GM10248 (cell line): ENCODE measurements at regions not wholly inside any gene's neighbourhood (a gene's known extent, or its start where the extent isn't known, plus 50 kb on each side); places are given as distances from the start of the nearest gene placed in this dataset.

Source experiments
- CTCF ChIA-PET: fragments of 300-600 bp; sonication (Branson Sonifier 250); formaldehyde crosslinking; extraction: SDS; loops from one replicate; lab custom pipeline; 2021; ENCODE audit warnings: antibody characterized with exemption; lab: Yijun Ruan, JAX
- POLR2A ChIA-PET: fragments of 350-650 bp; sonication (Branson Sonifier 250); formaldehyde crosslinking; extraction: SDS; loops from one replicate; lab custom pipeline; 2020; ENCODE audit warnings: antibody characterized with exemption; lab: Yijun Ruan, JAX
- DNase-seq: peaks from one replicate; pipeline ENCODE4 v3.0.0; 2012; ENCODE audit errors: extremely low spot score
- TF ChIP-seq, protein P1 (sequence below): IDR thresholded peaks from 2 replicates; pipeline ENCODE4 v1.5.1; 2012; ENCODE audit warnings: mild to moderate bottlenecking, low read depth; ENCODE audit errors: extremely low read depth, missing control alignments, control extremely low read depth

DNA sequence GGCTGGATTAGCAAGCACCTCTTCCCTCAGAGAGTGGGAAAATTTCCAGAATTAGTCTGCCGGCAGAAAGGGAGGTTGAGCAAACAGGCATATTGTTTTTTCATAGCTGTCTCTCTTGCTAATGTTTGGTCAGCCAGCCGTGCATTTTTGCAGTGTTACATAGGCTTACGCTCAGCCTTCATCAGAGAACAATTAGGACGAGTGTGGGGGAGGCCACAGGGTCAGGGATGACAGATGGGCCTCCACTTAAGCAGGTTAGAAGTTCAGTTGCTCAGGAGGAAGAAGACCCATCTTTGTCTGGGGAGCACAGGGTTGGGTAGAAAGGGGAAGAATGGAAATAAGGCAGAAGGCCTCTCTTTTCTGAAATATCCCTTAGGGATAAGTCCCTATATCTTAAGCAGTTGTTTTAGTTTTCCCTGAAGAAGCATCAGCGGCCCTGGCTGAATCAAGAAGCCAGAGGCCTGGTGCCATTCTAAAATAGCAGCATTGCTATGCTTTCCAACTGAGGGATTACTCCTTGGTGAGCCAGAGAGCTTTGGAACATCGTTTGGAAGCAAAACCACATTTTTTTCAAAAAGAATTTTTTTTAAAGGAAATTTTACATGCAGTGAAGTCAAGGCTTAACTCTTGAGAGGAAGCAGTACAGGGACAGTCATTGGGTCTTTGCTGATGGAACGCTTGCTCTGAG is 118.8 kb downstream of the SMIM20 start:
- DNase-seq = no peak
- POLR2A ChIA-PET = no interaction called here
- TF ChIP-seq, protein P1, sequence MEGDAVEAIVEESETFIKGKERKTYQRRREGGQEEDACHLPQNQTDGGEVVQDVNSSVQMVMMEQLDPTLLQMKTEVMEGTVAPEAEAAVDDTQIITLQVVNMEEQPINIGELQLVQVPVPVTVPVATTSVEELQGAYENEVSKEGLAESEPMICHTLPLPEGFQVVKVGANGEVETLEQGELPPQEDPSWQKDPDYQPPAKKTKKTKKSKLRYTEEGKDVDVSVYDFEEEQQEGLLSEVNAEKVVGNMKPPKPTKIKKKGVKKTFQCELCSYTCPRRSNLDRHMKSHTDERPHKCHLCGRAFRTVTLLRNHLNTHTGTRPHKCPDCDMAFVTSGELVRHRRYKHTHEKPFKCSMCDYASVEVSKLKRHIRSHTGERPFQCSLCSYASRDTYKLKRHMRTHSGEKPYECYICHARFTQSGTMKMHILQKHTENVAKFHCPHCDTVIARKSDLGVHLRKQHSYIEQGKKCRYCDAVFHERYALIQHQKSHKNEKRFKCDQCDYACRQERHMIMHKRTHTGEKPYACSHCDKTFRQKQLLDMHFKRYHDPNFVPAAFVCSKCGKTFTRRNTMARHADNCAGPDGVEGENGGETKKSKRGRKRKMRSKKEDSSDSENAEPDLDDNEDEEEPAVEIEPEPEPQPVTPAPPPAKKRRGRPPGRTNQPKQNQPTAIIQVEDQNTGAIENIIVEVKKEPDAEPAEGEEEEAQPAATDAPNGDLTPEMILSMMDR = no peak
- CTCF ChIA-PET = interaction anchor here (1.0 to 1.3 kb wide), 3 partner anchors 14 to 378 kb away, joined by 3 to 5 read pairs (median 3); no protein-coding TSS in a partner anchor

DNA sequence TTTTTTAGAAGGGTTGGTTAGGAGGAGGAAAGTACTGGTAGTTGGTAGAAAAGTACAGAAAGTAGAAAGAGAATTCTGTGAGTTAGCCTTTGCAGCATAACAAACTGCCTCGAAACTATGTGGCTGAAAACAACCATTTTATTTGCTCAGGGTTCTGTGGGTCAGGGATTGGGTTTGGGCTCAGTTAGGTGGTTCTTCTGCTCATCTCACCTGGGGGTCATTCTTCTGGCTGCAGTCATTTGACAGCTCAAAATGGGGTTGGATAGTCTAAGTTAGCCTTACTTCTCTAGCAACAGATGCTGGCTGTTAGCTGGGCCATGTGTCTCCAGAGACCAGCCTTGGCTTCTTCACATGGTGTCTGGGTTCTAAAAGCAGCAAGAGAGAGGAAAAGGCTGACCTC is 119.4 kb downstream of the SMIM20 start:
- ChIA-PET CTCF (interaction anchor here (1.0 to 1.4 kb wide), 4 partner anchors 13 to 378 kb away, joined by 3 to 4 read pairs (median 3); no protein-coding TSS in a partner anchor), POLR2A (no interaction called here)
- DNase-seq = no peak
- TF ChIP-seq, protein P1 = no peak

DNA sequence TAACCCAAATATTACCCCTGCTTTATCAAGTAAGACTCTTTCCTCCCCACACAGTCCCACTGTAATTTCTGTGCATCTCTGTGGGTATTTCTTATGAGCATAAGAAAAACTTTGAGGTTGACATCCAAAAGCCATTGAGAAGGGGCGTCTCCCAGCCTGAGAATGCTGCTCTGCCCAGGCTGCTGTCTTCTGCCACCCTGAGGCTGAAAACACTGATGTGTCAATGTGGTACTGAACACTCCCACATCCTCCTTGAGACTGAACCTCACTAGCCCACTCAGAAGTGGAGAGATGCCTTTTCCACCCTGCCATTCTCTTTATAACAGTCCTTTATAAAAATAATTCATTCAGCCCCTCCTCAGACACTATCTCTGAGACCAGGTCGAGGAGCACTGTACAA is 120.8 kb downstream of the SMIM20 start:
- TF ChIP-seq, protein P1 = no peak
- DNase-seq = no peak
- POLR2A ChIA-PET = interaction anchor here (0.6 kb wide), 1 partner anchor 285 kb away, joined by 5 read pairs; no protein-coding TSS in a partner anchor
- CTCF ChIA-PET = interaction anchor here (1.4 kb wide), 1 partner anchor 47 kb away, joined by 4 read pairs; no protein-coding TSS in a partner anchor

DNA sequence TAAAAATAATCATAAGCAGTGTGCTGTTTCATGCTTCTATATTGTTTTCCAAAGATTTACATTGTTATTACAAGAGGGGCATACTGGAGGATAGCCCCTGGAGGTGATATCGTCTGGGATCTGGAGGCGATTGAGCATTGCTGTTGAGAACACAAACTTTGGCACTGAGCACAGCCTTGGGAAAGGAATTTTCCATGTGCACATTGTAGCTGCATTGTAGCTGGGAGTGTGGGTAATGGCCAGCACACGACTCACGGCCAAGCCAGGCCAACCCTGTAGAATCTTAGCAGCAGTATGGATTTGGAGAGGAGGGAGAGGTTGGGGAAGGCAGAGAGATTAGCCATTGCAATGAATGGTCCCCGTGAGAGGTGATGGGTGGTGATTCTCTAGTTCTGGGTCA is 121.9 kb downstream of the SMIM20 start:
- TF ChIP-seq, protein P1 = no peak
- ChIA-PET POLR2A (no interaction called here), CTCF (interaction anchor here (0.9 kb wide), 1 partner anchor 11 kb away, joined by 3 read pairs; no protein-coding TSS in a partner anchor)
- no peak for DNase-seq

DNA sequence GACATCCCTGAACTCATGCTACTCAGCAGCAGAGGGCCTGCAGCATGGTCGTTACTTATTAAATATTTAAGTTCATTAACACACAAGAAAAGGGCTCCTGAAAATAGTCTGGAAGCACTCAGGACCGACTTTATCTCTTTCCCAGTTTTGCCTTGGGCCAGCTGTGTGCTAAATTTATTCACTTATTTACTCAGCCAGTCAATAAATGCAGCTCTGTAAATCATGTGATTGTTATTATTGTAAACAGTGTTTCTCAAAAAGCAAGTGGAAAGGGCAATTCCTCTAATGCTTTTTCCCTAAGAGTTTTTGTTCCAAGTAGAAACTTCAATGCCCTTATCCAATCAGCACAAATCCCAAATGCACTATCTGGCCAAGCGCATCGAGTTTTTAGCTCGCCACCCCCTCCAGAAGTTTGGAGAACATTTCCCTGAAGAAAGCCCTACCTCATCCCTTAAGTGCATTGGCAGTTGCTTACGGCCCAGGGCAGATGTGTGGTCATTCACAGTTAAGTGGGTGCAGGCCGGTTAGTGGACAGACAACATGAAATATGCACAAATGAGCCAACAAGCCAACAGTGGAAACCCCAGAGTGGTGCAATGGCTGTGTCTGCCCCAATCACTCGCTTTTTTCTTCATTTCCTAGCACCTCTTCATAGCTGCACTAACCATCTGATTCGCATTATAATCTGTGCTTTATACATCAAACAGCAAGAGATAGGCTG is 125.8 kb downstream of the SMIM20 start:
- DNase-seq = no peak
- ChIA-PET POLR2A (no interaction called here), CTCF (interaction anchor here (1.2 kb wide), 1 partner anchor 10 kb away, joined by 7 read pairs; no protein-coding TSS in a partner anchor)
- TF ChIP-seq, protein P1 = no peak

DNA sequence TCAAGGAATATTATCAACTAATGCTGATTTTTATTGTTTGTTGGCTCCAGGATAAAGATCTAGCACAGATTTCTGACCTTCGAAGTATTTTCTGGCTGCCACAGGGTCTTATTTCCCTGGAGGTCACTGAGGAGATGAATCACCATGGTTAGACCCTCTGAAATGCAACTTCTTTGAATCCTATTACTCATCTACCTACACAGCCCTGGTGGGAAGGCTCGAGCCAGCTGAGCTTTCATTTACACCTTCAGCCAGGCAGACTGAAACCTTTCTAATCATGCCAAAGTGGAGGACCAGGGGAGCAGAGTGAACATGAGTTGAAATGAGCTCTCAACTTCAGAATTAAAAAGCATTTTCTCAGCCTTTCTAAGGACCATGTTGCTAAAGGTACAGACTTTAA is 130.5 kb downstream of the SMIM20 start:
- no peak for DNase-seq
- POLR2A ChIA-PET = no interaction called here
- TF ChIP-seq, protein P1 = no peak
- CTCF ChIA-PET = interaction anchor here (0.9 to 1.5 kb wide), 2 partner anchors 15 kb away, joined by 4 to 7 read pairs; no protein-coding TSS in a partner anchor
